GM12878 (cell line): ENCODE measurements at regions not wholly inside any gene's neighbourhood (a gene's known extent, or its start where the extent isn't known, plus 50 kb on each side); places are given as distances from the start of the nearest gene placed in this dataset.

Source experiments
- ATAC-seq: fragments of 200-7000 bp; cut with Tn5 transposase; 3 replicates; pipeline ENCODE4 v1.9.1; 2020; ENCODE audit warnings: mild to moderate bottlenecking, moderate library complexity
- BruUV-seq: library from RNA; stranded (reverse); fragments of 400-500 nt; replicated peaks from 2 replicates; lab custom pipeline; 2021; lab: Mats Ljungman, UMichigan
- CTCF ChIA-PET: fragments of 300-600 bp; sonication (Branson Sonifier 250); formaldehyde crosslinking; extraction: SDS; loops from one replicate; lab custom pipeline; 2021; ENCODE audit warnings: inconsistent platforms; lab: Yijun Ruan, JAX
- POLR2A ChIA-PET: fragments of 350-600 bp; formaldehyde crosslinking; extraction: SDS; loops from one replicate; lab custom pipeline; 2021; ENCODE audit warnings: inconsistent platforms; lab: Charles Lee
- RAD21 ChIA-PET: fragments of 300-600 bp; sonication (Branson Sonifier 250); formaldehyde crosslinking; loops from one replicate; lab custom pipeline; 2023; ENCODE audit warnings: antibody characterized with exemption; ENCODE audit not compliant: unreplicated experiment; lab: Charles Lee
- SMC1A ChIA-PET: fragments of 300-600 bp; sonication (Branson Sonifier 250); formaldehyde crosslinking; loops from one replicate; lab custom pipeline; 2023; ENCODE audit not compliant: unreplicated experiment, uncharacterized antibody; lab: Charles Lee
- DNase-seq: peaks from one replicate; pipeline ENCODE4 v3.0.0-alpha.2; 2011; ENCODE audit warnings: low read depth, low spot score
- FAIRE-seq: peaks from 3 replicates; lab custom pipeline; 2011; peaks lifted over from hg19 to GRCh38; lab: Jason Lieb, UNC
- H2AFZ ChIP-seq: 2 replicates; pipeline ENCODE4 v1.6.0; 2011; ENCODE audit warnings: low read depth, low read length, control low read depth; ENCODE audit not compliant: control insufficient read depth
- H3K27ac ChIP-seq: 2 replicates; pipeline ENCODE4 v1.5.1; 2011; ENCODE audit warnings: control low read depth; ENCODE audit not compliant: control insufficient read depth, insufficient read depth
- H3K27me3 ChIP-seq, 2 experiments: replicated peaks in 1 of 2; 2 replicates each; pipeline versions ENCODE4 v1.6.0 to v1.6.1; 2011; ENCODE audit warnings: low read length in 1 of 2; ENCODE audit not compliant: control insufficient read depth in 2 of 2, insufficient read depth in 2 of 2
- H3K36me3 ChIP-seq, 2 experiments: 2 replicates each; pipeline ENCODE4 v1.5.1; 2011; ENCODE audit warnings: low read length in 1 of 2; ENCODE audit not compliant: control insufficient read depth in 2 of 2, insufficient read depth in 2 of 2
- H3K4me1 ChIP-seq: 2 replicates; pipeline ENCODE4 v1.6.1; 2011; ENCODE audit warnings: mild to moderate bottlenecking, low read length, moderate library complexity, mixed read lengths; ENCODE audit not compliant: control insufficient read depth, insufficient read depth
- H3K4me2 ChIP-seq: 2 replicates; pipeline ENCODE4 v1.6.0; 2011; ENCODE audit warnings: control low read depth; ENCODE audit not compliant: control insufficient read depth, insufficient read depth
- H3K4me3 ChIP-seq: fragments of 200-600 bp; sonication (generic); 2 replicates; pipeline ENCODE4 v1.5.1; 2016
- H3K79me2 ChIP-seq: 2 replicates; pipeline ENCODE4 v1.6.0; 2011; ENCODE audit warnings: low read length; ENCODE audit not compliant: control insufficient read depth, insufficient read depth
- H3K9ac ChIP-seq: 2 replicates; pipeline ENCODE4 v1.8.0; 2011; ENCODE audit warnings: low read length, control low read depth, mixed read lengths; ENCODE audit not compliant: control insufficient read depth, insufficient read depth
- H3K9me3 ChIP-seq: replicated peaks from 3 replicates; pipeline ENCODE4 v1.5.1; 2011; ENCODE audit warnings: mild to moderate bottlenecking, low read length; ENCODE audit not compliant: control insufficient read depth, insufficient read depth
- H4K20me1 ChIP-seq: 2 replicates; pipeline ENCODE4 v1.6.0; 2011; ENCODE audit not compliant: control insufficient read depth, insufficient read depth
- CBFB ChIP-seq: IDR thresholded peaks from 2 replicates; pipeline ENCODE4 v1.6.1; 2016; ENCODE audit warnings: antibody characterized with exemption, low read depth
- DPF2 ChIP-seq: fragments of 450-650 bp; IDR thresholded peaks from 2 replicates; pipeline ENCODE4 v1.6.1; 2017; ENCODE audit warnings: mild to moderate bottlenecking
- MEF2A ChIP-seq: IDR thresholded peaks from 2 replicates; pipeline ENCODE4 v1.6.1; 2011; ENCODE audit warnings: low read depth, mild to moderate bottlenecking, low read length, moderate library complexity; ENCODE audit not compliant: insufficient read depth
- POU2F2 ChIP-seq: IDR thresholded peaks from 3 replicates; pipeline ENCODE4 v1.6.1; 2011; ENCODE audit warnings: low read depth, mild to moderate bottlenecking, low read length, borderline replicate concordance
- in situ Hi-C: fragments of 300-500 bp; cut with MboI; formaldehyde crosslinking; loops from 9 replicates; pipeline ENCODE4 v1.14.3; 2018; ENCODE audit warnings: mixed read lengths
- intact Hi-C: fragments of 100-400 bp; cut with micrococcal nuclease; formaldehyde crosslinking; loops from one replicate; pipeline ENCODE4 v1.14.2; 2022; ENCODE audit not compliant: unreplicated experiment
- TF ChIP-seq, protein P1 (sequence below): fragments of 450-650 bp; IDR thresholded peaks from 2 replicates; pipeline ENCODE4 v1.6.1; 2017; ENCODE audit warnings: mild to moderate bottlenecking, moderate library complexity

DNA sequence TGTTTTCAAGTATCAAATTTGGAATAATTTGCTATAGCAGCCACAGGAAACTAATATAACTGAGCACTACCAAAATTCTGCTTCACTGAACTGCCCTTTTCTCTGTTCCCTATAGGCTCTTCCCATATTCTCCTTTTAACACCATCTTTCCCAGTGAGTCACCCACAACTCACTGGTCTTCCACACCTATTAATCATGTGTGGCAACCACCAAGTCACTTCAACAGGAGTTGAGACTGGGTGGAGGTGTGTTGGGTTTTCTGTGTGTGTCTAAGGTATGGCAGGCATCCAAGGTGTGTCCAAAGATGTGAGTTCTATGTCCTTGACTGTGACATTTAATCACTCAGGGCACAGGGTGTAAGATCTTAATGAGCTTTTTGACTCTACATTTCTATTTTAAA, 610.0 kb upstream of the CDH11 start:
- H3K27me3 ChIP-seq, result no peaks in the 10 kb centered on the region
- no peaks in the 10 kb centered on the region for H3K9me3 ChIP-seq
- no peak overlapping the region for H3K4me2 ChIP-seq
- intact Hi-C loops, result no loop called here
- in situ Hi-C loops, result no loop called here
- no peaks in the 10 kb centered on the region for H3K36me3 ChIP-seq
- H3K79me2 ChIP-seq, result no peaks in the 10 kb centered on the region
- ATAC-seq, result no peak
- RAD21 ChIA-PET, result no interaction called here
- H3K4me3 ChIP-seq, result no peak overlapping the region
- H3K9ac ChIP-seq, result no peak overlapping the region
- TF ChIP-seq, protein P1, sequence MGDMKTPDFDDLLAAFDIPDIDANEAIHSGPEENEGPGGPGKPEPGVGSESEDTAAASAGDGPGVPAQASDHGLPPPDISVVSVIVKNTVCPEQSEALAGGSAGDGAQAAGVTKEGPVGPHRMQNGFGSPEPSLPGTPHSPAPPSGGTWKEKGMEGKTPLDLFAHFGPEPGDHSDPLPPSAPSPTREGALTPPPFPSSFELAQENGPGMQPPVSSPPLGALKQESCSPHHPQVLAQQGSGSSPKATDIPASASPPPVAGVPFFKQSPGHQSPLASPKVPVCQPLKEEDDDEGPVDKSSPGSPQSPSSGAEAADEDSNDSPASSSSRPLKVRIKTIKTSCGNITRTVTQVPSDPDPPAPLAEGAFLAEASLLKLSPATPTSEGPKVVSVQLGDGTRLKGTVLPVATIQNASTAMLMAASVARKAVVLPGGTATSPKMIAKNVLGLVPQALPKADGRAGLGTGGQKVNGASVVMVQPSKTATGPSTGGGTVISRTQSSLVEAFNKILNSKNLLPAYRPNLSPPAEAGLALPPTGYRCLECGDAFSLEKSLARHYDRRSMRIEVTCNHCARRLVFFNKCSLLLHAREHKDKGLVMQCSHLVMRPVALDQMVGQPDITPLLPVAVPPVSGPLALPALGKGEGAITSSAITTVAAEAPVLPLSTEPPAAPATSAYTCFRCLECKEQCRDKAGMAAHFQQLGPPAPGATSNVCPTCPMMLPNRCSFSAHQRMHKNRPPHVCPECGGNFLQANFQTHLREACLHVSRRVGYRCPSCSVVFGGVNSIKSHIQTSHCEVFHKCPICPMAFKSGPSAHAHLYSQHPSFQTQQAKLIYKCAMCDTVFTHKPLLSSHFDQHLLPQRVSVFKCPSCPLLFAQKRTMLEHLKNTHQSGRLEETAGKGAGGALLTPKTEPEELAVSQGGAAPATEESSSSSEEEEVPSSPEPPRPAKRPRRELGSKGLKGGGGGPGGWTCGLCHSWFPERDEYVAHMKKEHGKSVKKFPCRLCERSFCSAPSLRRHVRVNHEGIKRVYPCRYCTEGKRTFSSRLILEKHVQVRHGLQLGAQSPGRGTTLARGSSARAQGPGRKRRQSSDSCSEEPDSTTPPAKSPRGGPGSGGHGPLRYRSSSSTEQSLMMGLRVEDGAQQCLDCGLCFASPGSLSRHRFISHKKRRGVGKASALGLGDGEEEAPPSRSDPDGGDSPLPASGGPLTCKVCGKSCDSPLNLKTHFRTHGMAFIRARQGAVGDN, result no peak
- TF ChIP-seq DPF2, result no peak
- no peak for TF ChIP-seq POU2F2
- no peak for TF ChIP-seq MEF2A
- TF ChIP-seq CBFB, result no peak
- H3K4me1 ChIP-seq, result no peaks in the 10 kb centered on the region
- CTCF ChIA-PET, result no interaction called here
- no peaks in the 10 kb centered on the region for H4K20me1 ChIP-seq
- no peak for DNase-seq
- SMC1A ChIA-PET, result no interaction called here
- no peak overlapping the region for H2AFZ ChIP-seq
- no peak for FAIRE-seq
- POLR2A ChIA-PET, result no interaction called here
- no peak overlapping the region for H3K27ac ChIP-seq
- BruUV-seq, result no TSS peak
